DND-41 (cell line): ENCODE measurements at regions not wholly inside any gene's neighbourhood (a gene's known extent, or its start where the extent isn't known, plus 50 kb on each side); places are given as distances from the start of the nearest gene placed in this dataset.

Experiments
- EZH2 ChIP-seq: IDR thresholded peaks from 3 replicates; pipeline ENCODE4 v1.6.1; 2012; ENCODE audit warnings: borderline replicate concordance, low read depth, mild to moderate bottlenecking, moderate library complexity, low read length, inconsistent platforms; ENCODE audit not compliant: severe bottlenecking
- TF ChIP-seq, protein P1 (sequence below): IDR thresholded peaks from 2 replicates; pipeline ENCODE4 v1.5.1; 2012; ENCODE audit warnings: borderline replicate concordance, low read length, moderate library complexity, mild to moderate bottlenecking; ENCODE audit not compliant: poor library complexity, severe bottlenecking; ENCODE audit errors: extremely low read depth

DNA sequence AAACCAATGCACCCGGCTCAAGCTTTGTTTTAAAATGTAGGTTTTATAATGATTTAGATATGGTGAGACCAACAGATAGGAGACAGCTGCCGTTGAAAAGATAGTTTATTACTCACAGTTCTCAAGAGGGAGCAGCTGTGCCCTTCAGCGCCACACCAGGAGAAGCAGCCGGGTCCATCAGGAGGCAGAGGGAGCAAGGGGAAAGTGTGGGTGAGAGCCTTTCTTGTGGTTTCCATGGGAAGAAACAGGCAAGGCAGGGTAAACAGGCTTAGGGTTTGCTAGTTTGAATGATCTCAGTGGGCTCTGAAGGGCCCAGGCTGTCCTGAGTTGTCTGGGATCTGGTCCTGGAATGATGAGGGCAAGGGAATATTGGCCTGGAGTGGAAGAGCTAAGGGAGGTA is 117.7 kb upstream of the PLCB4 start:
- TF ChIP-seq, protein P1, sequence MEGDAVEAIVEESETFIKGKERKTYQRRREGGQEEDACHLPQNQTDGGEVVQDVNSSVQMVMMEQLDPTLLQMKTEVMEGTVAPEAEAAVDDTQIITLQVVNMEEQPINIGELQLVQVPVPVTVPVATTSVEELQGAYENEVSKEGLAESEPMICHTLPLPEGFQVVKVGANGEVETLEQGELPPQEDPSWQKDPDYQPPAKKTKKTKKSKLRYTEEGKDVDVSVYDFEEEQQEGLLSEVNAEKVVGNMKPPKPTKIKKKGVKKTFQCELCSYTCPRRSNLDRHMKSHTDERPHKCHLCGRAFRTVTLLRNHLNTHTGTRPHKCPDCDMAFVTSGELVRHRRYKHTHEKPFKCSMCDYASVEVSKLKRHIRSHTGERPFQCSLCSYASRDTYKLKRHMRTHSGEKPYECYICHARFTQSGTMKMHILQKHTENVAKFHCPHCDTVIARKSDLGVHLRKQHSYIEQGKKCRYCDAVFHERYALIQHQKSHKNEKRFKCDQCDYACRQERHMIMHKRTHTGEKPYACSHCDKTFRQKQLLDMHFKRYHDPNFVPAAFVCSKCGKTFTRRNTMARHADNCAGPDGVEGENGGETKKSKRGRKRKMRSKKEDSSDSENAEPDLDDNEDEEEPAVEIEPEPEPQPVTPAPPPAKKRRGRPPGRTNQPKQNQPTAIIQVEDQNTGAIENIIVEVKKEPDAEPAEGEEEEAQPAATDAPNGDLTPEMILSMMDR, result no peak
- TF ChIP-seq EZH2, result no peak
